Fibroblast of the conjunctiva (primary cell): ENCODE measurements at regions not wholly inside any gene's neighbourhood (a gene's known extent, or its start where the extent isn't known, plus 50 kb on each side); places are given as distances from the start of the nearest gene placed in this dataset.
A peak's percentile ranks its signal among the peaks of the same experiment; 100 is the strongest.
"Not testable (repeated sequence)": the region's sequence is repeated elsewhere in the genome, so short reads cannot be mapped to it uniquely, and the experiment has no call there.

Experiments
- DNase-seq: peaks from one replicate; pipeline ENCODE4 v3.0.0-alpha.2; 2010; ENCODE audit warnings: low read depth

- no peak for DNase-seq
These were observed 1770.6 kb downstream of the PLA2G4A start for GRCh38 chr1:188599313-188599712.

GRCh38 chr1:188611432-188611831 is 1782.7 kb downstream of the PLA2G4A start:
- DNase-seq: no peak

GRCh38 chr1:188615321-188615720 is 1786.6 kb downstream of the PLA2G4A start:
- peak; percentile 2 for DNase-seq

- DNase-seq: no peak
These were observed 1791.5 kb downstream of the PLA2G4A start for GRCh38 chr1:188620236-188620635.

GRCh38 chr1:188641566-188642211 is 1812.9 kb downstream of the PLA2G4A start:
- DNase-seq: no peak

GRCh38 chr1:188642704-188643103 is 1814.0 kb downstream of the PLA2G4A start:
- DNase-seq: no peak

GRCh38 chr1:188652678-188653077 is 1823.9 kb downstream of the PLA2G4A start:
- peak; percentile 4 for DNase-seq

GRCh38 chr1:188655966-188656365 is 1821.7 kb downstream of the BRINP3 start:
- not testable (repeated sequence) for DNase-seq

GRCh38 chr1:188660572-188660971 is 1817.1 kb downstream of the BRINP3 start:
- DNase-seq: no peak

GRCh38 chr1:188665477-188665876 is 1812.2 kb downstream of the BRINP3 start:
- no peak for DNase-seq

GRCh38 chr1:188668083-188668482 is 1809.6 kb downstream of the BRINP3 start:
- DNase-seq: no peak

GRCh38 chr1:188669728-188670382 is 1807.8 kb downstream of the BRINP3 start:
- peak; percentile 9 for DNase-seq

- no peak for DNase-seq
These were observed 1806.8 kb downstream of the BRINP3 start for GRCh38 chr1:188670837-188671236.

GRCh38 chr1:188672153-188672552 is 1805.5 kb downstream of the BRINP3 start:
- DNase-seq: no peak

- DNase-seq: no peak
These were observed 1788.1 kb downstream of the BRINP3 start for GRCh38 chr1:188689542-188689941.

GRCh38 chr1:188700116-188700515 is 1777.5 kb downstream of the BRINP3 start:
- no peak for DNase-seq

- no peak for DNase-seq
These were observed 1770.9 kb downstream of the BRINP3 start for GRCh38 chr1:188706742-188707141.

GRCh38 chr1:188708795-188709535 is 1768.7 kb downstream of the BRINP3 start:
- no peak for DNase-seq

- DNase-seq: no peak
These were observed 1762.1 kb downstream of the BRINP3 start for GRCh38 chr1:188715566-188715965.

GRCh38 chr1:188719735-188720134 is 1757.9 kb downstream of the BRINP3 start:
- DNase-seq: no peak

- no peak for DNase-seq
These were observed 1754.2 kb downstream of the BRINP3 start for GRCh38 chr1:188723332-188724020.

- DNase-seq: no peak
These were observed 1748.6 kb downstream of the BRINP3 start for GRCh38 chr1:188729039-188729438.

- DNase-seq: no peak
These were observed 1742.1 kb downstream of the BRINP3 start for GRCh38 chr1:188735567-188735966.
